Stimulated activated CD8-positive, alpha-beta memory T cell treated with anti-CD3 and anti-CD28 coated beads, Interleukin-7, amount 100 ng/mL, for 1 hour (primary cell): ENCODE measurements at regions not wholly inside any gene's neighbourhood (a gene's known extent, or its start where the extent isn't known, plus 50 kb on each side); places are given as distances from the start of the nearest gene placed in this dataset.

ENCODE experiments used
- DNase-seq, 2 donors: peaks; one replicate each; pipeline ENCODE4 v3.0.0-alpha.2; 2020; ENCODE audit warnings: low read depth in 2 of 2

DNA sequence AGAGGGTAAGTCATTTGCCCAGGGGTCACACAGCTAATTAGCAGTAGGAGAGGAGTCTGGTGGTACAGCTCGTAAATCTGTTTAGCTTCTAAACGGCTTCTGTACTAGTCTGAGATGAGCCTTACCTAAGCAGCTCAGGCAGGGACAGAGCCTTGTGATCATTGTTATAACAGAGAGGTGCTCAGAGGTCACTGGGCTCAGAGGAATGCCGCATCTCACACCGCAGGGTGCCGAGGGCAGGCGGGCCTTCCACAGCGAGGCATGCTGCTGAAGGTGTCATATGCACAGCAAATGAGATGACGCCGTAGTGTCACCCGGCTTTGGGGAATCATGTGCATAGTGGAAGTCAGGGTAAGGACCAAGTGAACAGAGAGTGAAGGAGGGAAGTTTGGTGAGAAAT lies 305.2 kb upstream of the FMN2 start:
- DNase-seq, result no peak

DNA sequence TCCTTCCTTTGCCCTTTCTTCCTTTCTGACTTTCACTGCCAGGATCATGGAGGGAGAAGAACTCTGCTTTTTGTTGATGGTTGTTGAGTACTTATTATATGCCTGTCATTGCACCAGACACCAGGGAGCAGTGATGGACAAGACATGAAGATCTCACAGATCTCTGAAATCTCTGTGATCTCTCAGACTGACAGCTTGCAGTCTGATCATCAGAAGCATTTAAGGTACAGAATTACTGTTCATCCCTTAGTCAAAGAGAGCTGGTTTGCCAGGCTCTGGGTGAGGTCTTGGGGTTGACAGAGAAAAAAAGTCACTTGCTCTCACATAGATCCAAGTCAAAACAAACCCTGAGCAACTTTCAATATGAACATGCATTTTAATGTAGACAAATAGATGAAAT lies 299.5 kb upstream of the FMN2 start:
- DNase-seq, result no peak

DNA sequence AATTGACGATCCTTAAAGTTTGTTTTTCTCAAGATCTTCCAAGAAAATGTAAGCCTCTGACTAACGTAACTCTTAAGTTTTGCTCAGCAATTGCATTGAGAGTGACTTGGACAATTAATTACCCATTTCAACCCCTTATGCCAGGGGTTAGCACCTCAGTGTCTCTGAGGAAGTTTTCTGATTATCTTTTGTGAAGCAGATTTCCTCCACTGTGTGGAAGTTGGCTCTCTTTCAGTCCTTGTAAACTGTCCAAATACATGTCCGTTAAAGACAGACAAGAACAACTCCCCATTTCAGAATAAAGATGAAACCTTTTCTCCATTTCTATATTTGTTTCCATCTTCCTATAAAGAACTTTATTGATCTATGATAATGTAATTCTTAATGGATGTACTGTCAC lies 296.4 kb upstream of the FMN2 start:
- no peak for DNase-seq

DNA sequence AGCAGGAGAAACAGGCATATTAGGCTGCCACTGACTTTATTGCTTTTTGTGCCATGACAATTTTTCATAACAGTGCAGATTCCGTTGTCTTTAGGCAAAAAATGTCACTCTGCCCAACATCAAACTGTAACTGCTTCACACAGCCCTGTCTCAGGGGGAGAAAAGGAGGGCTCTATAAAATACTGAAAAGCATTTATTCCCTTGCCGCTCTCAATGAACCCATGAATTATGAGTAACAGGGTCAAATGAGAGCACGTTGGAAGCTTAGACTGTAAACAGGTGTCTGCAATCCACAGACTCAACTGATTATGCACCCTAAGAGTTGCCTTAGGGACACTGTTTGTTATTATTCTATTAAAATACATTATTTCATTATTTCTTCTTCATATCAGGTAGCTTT lies 292.1 kb upstream of the FMN2 start:
- DNase-seq, result no peak

DNA sequence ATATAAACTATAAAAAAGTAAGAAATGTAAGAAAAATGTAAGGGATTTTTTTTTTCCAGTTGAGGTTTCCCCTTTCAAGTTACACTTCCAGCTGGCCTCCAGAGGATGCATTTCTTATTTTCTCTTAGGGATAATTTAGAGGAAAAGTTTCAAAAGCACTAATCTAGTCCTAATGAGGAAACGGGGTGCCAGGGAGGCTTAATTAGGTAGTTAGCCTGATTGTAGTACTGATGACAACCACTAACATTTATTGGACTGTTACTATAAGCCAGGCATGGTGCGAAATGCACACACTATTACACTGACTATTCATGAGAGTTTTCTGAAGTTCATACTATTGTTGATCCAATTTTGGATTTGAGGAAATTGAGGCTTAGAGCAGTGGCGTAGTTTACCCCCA lies 290.8 kb upstream of the FMN2 start:
- no peak for DNase-seq

DNA sequence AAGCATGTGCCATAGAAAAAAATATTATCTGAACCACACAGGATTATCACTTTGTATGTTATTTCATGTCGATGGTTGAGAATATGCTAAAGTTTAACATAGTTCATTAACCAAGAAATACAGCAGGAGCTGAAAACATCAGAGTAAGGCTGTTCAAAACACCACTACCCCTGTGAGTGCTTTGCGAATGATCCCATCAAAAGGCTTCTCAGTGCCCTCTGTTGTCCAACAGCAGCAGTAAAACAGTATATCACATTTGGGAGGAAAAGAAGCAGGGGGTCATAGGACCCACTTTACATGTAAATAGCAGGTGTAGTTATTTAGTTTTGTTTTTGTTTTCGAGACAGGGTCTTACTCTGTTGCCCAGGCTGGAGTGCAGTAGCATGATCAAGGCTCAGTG lies 289.4 kb upstream of the FMN2 start:
- DNase-seq, result no peak

DNA sequence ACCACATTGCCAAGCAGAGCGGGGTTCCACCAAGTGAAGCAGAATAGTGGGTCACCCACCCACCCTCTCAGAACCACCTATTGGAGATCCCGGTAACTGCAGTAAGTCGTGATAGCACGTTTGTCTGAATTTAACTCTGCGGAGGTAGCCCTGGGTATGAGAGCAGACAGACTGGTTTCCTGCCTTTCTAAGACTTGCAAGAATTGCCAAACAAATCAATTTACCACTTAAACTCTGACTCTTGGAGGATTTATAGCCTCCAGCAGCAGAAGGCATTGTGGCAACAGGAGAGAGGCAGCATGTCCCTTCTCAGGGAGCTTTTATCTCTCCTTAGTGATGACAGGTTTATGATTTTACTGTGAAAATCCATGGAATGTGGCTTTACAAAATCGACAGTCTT lies 287.9 kb upstream of the FMN2 start:
- no peak for DNase-seq

DNA sequence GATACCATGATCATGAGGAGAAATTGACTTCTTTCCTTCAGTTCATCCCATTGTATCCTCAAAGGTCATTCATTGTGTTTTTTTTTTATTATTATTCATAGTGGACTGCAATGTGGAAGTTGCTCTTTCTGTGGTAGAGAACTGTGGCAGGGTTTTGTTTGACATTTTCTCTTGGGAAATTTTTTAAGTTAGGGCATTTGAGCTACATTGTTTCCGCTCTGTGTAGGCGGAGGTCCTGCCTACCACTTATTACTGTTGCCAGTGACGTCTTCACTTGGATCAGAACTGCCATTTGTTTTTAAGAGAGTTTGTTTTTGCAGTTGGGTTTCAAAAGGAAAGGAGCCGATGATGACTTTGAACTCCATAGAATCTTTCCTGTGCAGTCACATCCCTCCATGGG lies 287.4 kb upstream of the FMN2 start:
- no peak for DNase-seq

DNA sequence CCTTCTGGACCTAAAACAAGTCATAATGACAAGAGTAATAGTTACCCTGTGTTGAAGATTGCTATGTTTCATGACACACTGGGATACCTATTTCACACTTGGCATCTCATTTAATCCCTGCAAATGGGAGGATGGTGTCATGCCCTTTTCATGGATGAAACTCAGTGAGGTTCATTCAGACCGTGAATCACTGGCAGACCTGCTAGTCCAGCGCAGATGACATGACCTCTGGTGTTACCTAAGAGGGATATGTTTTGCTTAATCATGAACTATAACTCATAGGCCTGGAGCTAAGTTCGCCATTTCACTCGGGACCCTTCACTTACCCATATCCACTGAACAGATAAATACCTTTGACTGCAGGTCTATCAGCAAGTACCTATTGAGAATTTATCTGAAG lies 286.6 kb upstream of the FMN2 start:
- no peak for DNase-seq

DNA sequence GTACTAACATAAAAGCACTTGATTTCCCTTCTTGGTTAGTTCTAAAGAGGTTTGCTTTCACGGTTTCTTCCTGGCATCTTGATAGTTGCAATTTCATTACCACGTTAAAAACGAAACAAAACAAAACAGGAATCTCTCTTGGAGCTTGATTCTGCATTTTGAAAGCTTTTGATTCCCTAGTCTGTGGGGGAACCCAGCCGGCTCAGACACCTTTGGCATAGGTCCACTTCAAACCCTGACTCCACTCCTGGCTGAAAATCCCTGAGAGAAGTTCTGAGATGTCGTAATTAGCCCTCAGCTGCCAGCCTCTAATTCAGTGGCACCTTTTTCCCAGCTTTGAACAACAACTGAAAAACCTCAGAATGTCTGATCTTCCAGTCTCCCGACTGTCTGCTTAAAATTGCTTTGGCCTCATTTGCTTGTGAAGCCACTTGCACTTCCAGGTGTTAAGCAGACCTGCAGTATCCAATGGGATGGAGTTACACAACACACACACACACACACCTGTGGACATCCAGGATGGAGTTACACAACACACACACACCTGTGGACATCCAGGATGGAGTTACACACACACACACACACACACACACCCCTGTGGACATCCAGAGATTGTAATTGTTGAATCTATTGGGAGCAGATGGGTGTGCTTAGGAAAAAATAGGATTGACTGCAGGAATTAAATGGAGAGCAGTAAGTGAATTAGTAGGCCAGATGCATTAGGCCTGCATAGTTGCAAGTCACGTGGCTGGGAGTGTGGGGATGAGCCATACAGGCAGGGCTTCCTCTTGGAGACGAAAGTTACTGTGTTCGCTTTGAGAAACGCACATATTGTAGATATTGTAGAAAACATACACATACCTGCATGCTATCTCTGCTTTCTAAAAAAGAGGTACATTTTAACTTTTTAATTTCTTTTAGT lies 285.6 kb upstream of the FMN2 start:
- no peak for DNase-seq

DNA sequence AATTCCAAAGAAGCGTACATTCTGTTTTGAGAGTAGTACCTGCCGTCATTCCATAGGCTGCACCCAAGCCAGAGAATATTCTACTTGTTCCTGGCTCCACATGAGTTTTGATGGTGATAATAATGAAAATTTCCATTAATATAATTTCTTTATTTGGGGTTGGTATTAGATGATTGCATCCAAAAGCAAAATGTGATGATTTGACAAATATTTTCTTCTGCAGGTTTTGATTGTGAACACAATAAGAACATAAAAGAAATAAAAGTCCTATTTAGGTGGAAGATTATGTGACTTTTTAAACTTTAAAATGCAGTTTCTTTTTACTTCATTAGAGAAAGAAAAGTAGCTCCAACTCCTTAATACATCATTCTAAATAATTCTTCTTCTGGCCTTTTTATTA lies 284.8 kb upstream of the FMN2 start:
- no peak for DNase-seq

DNA sequence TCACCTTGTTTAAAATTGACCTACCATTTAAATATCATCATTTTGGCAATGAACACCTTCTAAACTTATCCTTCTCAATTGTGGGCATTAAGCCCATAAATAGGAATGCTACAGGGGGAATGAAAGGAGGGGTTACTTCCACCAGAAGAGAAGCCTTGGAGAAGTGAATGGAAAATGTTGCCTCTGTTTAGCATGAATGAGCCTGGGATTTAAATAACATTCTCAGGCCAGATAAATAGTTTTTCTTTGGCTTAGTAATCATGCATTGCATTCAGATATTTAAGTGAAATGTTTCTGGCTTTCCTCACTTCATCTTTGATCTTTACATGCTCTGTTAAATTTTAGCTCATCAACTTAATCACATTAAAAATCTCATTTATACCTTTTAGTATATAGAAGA lies 284.3 kb upstream of the FMN2 start:
- DNase-seq, result no peak

DNA sequence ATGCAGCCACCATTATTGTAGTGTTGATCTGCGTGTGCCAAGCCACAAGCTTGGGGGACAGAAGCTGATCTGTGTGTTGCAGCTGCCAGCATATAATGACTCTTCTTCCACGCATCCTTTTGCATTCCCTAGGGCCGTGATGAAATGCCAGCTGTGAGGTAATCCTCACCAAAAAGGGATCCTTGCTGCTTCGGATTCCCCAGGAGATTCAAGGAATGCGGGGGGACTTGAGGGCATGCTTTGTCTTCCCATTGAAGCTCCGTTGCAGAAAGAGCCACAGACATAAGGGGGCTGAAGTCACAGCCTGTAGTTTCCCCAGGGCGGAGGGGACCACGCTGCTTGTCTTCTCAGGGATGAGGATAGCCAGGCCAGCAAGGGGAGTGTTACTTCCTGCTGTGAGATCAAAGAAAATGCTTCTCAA lies 281.6 kb upstream of the FMN2 start:
- no peak for DNase-seq

DNA sequence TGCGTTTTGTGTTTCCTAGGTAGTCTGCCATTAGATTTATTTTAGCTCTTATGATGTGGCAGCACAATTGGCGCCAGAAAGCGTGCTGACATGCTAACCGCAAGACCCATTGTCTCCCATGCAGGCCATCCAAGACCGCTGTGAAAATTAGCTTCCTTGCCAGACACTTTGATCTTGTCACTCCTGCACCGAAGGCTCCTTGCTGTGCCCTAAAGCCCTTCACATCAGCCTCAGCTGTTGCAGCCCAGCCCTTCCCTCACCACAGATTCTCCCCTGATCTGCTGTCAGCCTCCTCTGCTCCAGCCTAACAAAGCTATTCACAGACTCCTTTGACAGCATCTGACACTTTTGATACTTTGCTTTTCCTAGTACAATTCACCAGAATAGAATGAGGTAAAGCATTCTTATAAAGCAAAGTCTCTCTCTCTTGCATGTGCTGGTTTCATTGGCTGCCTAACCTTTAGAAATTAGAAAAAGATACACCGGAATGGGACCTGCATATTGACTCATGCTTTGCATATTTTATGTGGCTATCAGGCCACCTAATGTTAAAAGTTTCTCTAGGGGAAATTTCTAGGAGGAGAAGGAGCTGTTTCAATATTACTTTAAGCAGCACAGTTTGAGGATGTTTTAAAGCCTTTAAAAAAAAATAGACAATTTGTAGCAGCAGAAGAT lies 280.3 kb upstream of the FMN2 start:
- no peak for DNase-seq

DNA sequence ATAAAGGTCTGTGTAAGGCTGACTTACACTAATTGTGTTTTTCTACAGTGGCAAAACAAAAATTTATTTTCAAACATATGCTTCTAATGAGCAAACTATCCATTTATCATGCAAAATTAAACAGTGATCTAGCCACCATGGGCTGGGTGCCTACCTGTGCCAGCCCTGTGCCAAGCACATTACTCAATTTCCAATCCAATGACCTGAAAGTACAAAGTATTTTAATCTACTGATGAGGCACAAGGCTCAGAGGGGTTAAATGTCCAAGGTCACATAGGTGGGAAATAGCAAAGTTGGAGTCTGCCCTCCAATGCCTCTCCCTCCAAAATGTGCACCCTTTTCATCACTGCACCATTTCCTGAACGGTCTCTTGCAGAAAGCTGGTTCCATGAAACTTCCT lies 279.1 kb upstream of the FMN2 start:
- no peak for DNase-seq

DNA sequence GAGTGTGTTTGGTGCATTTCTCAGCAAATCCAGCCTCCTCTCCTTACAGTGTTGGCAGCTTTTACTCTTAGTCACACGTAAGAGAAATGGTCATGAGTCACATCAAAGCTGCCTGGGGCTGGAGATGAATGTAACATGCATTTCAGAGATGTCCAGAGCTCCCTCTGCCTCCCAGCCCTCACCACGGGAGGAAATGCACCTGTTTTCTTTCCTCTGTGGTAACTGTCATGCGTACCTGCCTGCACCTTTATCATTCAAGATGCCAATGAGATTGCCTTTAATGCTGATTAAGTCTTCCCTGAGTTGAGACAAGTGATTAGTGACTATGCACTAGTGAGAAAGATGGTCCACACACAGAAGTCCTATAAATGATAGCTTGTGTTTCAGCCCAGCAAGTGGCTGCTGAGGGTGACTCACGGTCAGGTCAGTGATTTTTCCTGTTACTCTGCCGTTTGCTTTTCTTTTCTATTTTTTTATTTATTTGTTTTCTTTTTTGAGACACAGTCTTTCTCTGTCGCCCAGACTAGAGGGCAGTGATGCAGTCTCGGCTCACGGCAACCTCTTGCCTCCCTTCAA lies 277.3 kb upstream of the FMN2 start:
- DNase-seq, result no peak

DNA sequence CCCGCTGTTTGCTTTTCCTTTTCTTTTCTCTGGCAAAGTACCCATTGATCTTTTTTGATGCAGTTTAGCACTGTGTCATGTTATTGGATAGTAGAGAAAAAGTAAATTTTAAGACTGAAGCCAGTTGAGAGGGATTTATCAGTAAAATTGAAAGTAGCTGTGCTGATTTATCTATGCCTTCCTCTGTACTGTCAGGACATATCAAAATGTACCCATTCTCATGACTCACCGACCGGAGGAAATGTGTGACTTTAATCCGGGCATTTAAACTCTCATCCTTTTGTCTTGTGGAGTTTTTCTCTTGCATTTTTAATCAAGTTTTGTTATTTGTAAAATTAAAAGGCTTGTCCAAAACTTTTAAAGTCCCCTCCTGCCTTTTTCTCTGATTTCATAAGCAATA lies 276.6 kb upstream of the FMN2 start:
- no peak for DNase-seq

DNA sequence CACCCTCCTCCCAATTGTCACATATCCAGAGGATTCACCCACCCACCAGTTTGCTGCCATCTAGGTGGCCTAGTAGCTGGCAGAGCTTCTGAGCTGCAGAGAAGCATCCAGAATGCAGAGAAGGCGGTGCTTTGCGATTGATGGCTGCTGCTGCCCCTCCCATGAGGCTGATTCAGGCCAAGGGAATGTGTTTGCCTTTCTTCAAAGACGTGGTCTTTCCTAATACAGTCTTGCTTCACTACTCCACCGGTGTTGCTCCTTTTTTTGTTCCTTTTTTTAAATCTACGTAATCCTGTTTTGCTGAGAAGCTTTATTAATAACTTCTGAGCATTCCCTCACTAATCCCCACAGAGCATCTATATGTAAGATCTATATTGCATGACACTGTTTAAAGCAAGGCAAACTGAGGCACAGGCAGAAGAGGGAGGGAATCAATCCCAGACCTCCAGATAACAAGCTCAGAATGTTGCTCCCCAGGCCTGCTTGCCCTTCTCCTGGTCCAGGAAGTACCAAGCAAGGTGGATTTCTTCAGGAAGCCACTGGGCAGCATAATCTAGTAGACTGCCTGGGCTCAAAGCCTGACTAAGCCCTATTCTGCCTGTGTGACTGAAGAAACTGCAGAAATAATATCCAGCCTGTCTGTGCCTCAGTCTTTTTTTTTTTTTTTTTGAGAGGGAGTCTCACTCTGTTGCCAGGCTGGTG lies 275.5 kb upstream of the FMN2 start:
- DNase-seq, result no peak

DNA sequence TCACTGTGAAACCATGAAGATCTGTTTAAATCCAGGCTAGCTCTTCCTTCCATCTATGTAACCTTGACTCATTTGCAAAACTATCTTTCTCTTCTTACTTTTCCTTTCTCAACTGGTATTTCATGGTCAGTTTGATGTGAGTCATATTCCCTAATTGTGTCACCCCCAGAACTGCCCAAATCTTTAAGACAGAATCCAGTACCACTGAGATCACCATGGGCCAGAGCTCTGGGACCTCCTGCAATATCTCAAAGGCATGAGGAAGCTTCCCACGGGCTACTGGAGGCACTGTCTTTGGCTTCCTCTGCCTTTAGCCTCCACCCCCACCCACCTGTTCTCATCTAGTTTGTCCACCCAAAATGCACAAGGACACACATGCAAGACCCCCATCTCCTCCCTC lies 274.4 kb upstream of the FMN2 start:
- no peak for DNase-seq

DNA sequence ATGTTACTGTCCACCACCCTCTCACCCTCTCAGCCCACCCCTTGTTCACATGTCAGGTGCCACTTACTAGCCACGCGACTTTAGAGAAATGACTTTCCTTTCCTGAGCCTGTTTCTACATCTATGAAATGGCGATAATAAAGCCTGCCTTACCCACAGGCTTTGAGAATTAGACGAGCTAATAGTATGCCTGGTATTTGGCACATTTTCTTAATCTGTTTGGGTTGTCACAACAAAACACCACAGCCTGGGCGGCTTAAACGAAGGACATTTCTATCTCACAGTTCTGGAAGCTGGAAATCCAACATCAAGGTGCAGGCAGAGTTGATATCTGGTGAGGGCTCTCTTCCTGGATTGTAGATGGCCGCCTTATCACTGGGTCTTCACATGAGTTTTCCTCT lies 273.9 kb upstream of the FMN2 start:
- no peak for DNase-seq

DNA sequence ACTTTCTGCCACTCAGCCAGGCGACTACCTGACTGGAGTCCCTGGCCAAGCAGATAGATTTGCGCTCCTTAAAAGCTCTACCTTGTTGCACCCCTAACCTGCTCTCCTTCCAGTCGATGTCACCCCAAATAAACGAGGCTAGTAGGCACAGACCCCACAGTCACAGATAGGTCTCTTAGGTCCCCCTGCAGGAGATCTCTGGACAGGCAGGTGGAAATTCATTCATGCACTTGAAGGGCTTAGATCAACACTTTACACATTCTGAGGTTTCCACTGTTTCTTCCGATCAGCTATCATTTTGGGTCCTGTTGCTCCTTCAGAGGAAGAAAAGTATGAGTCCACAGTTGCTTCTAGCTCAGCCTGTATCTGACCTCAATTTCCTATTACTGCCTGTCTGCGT lies 272.6 kb upstream of the FMN2 start:
- no peak for DNase-seq

DNA sequence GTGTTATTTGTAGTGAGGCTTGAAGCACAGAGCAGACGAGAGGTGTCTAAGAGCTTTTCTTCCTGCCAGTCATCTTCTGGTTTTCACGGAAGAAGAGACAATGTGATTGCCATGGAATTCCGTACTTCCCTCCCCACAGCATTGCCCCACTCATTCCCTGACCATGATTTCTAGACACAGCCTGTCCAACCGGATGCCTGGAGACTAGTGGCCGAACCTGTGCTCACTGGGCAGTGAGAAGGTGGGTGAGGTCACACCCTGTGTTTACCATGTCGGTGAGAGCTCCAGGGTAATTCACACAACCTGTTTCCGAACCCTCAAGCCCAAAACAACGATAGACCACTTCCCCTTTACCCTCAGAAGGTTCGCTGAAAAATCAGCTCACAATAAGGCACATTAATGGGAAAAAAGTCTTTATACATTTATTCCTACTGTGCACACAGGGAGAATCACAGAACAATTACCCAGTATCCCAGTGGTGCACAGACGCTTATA lies 271.9 kb upstream of the FMN2 start:
- DNase-seq, result no peak
